IMR-90 (cell line): ENCODE measurements at regions not wholly inside any gene's neighbourhood (a gene's known extent, or its start where the extent isn't known, plus 50 kb on each side); places are given as distances from the start of the nearest gene placed in this dataset.

Experiments used
- ATAC-seq: fragments of 200-7000 bp; cut with Tn5 transposase; 2 replicates; pipeline ENCODE4 v1.9.1; 2020; ENCODE audit warnings: low read depth, mild to moderate bottlenecking, moderate library complexity
- BruUV-seq: library from RNA; stranded (reverse); fragments of 400-500 nt; replicated peaks from 2 replicates; lab custom pipeline; 2021; lab: Mats Ljungman, UMichigan
- CTCF ChIA-PET: fragments of 300-600 bp; formaldehyde crosslinking; extraction: SDS; loops from one replicate; lab custom pipeline; 2021; ENCODE audit warnings: antibody characterized with exemption; lab: Yijun Ruan, JAX
- POLR2A ChIA-PET: fragments of 300-600 bp; sonication (Branson Sonifier 250); formaldehyde crosslinking; loops from one replicate; lab custom pipeline; 2022; ENCODE audit warnings: antibody characterized with exemption; ENCODE audit not compliant: unreplicated experiment; lab: Charles Lee
- DNase-seq: peaks from one replicate; pipeline ENCODE4 v3.0.0; 2013
- H2AFZ ChIP-seq: replicated peaks from 2 replicates; pipeline ENCODE3; 2013; ENCODE audit warnings: low read length, mild to moderate bottlenecking; ENCODE audit not compliant: poor library complexity
- H2AK5ac ChIP-seq: 2 replicates; pipeline ENCODE4 v1.6.1; 2013; ENCODE audit warnings: low read depth, low read length, inconsistent platforms
- H2AK9ac ChIP-seq: replicated peaks from 2 replicates; pipeline ENCODE3; 2013; ENCODE audit warnings: mild to moderate bottlenecking, low read depth, low read length, moderate library complexity; ENCODE audit not compliant: poor library complexity
- H2BK120ac ChIP-seq: 2 replicates; pipeline ENCODE4 v1.6.1; 2013; ENCODE audit warnings: low read depth, low read length, inconsistent platforms
- H2BK15ac ChIP-seq: 3 replicates; pipeline ENCODE4 v1.6.1; 2013; ENCODE audit warnings: low read depth, low read length, inconsistent platforms
- H2BK20ac ChIP-seq: 2 replicates; pipeline ENCODE4 v1.6.1; 2013; ENCODE audit warnings: low read depth, mild to moderate bottlenecking, inconsistent platforms, low read length, moderate library complexity
- H2BK5ac ChIP-seq: 2 replicates; pipeline ENCODE4 v1.6.1; 2013; ENCODE audit warnings: mild to moderate bottlenecking, low read depth, low read length, inconsistent platforms; ENCODE audit not compliant: poor library complexity, severe bottlenecking
- H3K14ac ChIP-seq: replicated peaks from 2 replicates; pipeline ENCODE4 v1.6.1; 2013; ENCODE audit warnings: low read depth, low read length, inconsistent platforms
- H3K18ac ChIP-seq: 2 replicates; pipeline ENCODE4 v1.6.1; 2013; ENCODE audit warnings: low read depth, low read length, control low read depth
- H3K23ac ChIP-seq: 2 replicates; pipeline ENCODE4 v1.6.1; 2013; ENCODE audit warnings: low read depth, low read length, inconsistent platforms
- H3K27ac ChIP-seq: 2 replicates; pipeline ENCODE4 v1.5.1; 2013; ENCODE audit warnings: mild to moderate bottlenecking, control low read depth, low read length; ENCODE audit not compliant: insufficient read depth
- H3K27me3 ChIP-seq: 2 replicates; pipeline ENCODE4 v1.6.1; 2013; ENCODE audit warnings: low read length; ENCODE audit not compliant: control insufficient read depth, insufficient read depth
- H3K36me3 ChIP-seq: 2 replicates; pipeline ENCODE4 v1.6.1; 2013; ENCODE audit warnings: low read length, mixed read lengths; ENCODE audit not compliant: control insufficient read depth, insufficient read depth
- H3K4ac ChIP-seq: 2 replicates; pipeline ENCODE4 v1.6.1; 2013; ENCODE audit warnings: low read depth, low read length, inconsistent platforms
- H3K4me1 ChIP-seq: 2 replicates; pipeline ENCODE4 v1.6.1; 2013; ENCODE audit warnings: low read length, mixed read lengths; ENCODE audit not compliant: control insufficient read depth, insufficient read depth
- H3K4me2 ChIP-seq: 2 replicates; pipeline ENCODE4 v1.6.1; 2013; ENCODE audit warnings: low read depth, mild to moderate bottlenecking, control low read depth, low read length, moderate library complexity
- H3K4me3 ChIP-seq: 2 replicates; pipeline ENCODE4 v1.5.1; 2013; ENCODE audit warnings: low read depth, mild to moderate bottlenecking, control low read depth, low read length, moderate library complexity; ENCODE audit not compliant: insufficient read depth
- H3K56ac ChIP-seq: 2 replicates; pipeline ENCODE4 v1.6.1; 2013; ENCODE audit warnings: low read length, inconsistent platforms; ENCODE audit not compliant: insufficient read depth; ENCODE audit errors: extremely low read depth
- H3K79me1 ChIP-seq, 2 experiments: 2 replicates each; pipeline ENCODE4 v1.6.1; 2013; ENCODE audit warnings: low read length in 2 of 2, inconsistent platforms in 1 of 2, low read depth in 1 of 2
- H3K9ac ChIP-seq: 2 replicates; pipeline ENCODE4 v1.6.1; 2013; ENCODE audit warnings: low read depth, low read length, control low read depth
- H3K9me1 ChIP-seq: 2 replicates; pipeline ENCODE4 v1.6.1; 2013; ENCODE audit warnings: low read length, inconsistent platforms; ENCODE audit not compliant: insufficient read depth
- H3K9me3 ChIP-seq: 2 replicates; pipeline ENCODE4 v1.6.1; 2013; ENCODE audit warnings: low read length; ENCODE audit not compliant: control insufficient read depth, insufficient read depth
- H4K20me1 ChIP-seq: 2 replicates; pipeline ENCODE4 v1.6.1; 2013; ENCODE audit warnings: low read length, inconsistent platforms; ENCODE audit not compliant: insufficient read depth
- H4K5ac ChIP-seq: 2 replicates; pipeline ENCODE4 v1.6.1; 2013; ENCODE audit warnings: mild to moderate bottlenecking, low read depth, low read length, control low read depth
- H4K8ac ChIP-seq, 2 experiments: 2 replicates each; pipeline ENCODE4 v1.6.1; 2013; ENCODE audit warnings: low read depth in 2 of 2, low read length in 2 of 2, control low read depth in 1 of 2, inconsistent platforms in 1 of 2
- H4K91ac ChIP-seq: 2 replicates; pipeline ENCODE4 v1.6.1; 2013; ENCODE audit warnings: low read depth, low read length, inconsistent platforms; ENCODE audit not compliant: insufficient read depth
- BHLHE40 ChIP-seq: fragments of 150-350 bp; IDR thresholded peaks from 2 replicates; pipeline ENCODE4 v1.6.1; 2016; ENCODE audit warnings: mild to moderate bottlenecking, low read depth, low read length
- CEBPB ChIP-seq: IDR thresholded peaks from 2 replicates; pipeline ENCODE4 v1.6.1; 2012; ENCODE audit warnings: low read depth, low read length, improper control_type of control experiment
- CTCF ChIP-seq: conservative IDR thresholded peaks from 2 replicates; pipeline ENCODE4 v1.5.1; 2012; ENCODE audit warnings: mild to moderate bottlenecking, low read depth, low read length, improper control_type of control experiment
- ELK1 ChIP-seq: fragments of 150-350 bp; IDR thresholded peaks from 2 replicates; pipeline ENCODE4 v1.6.1; 2016; ENCODE audit warnings: low read depth, mild to moderate bottlenecking, low read length, moderate library complexity, borderline replicate concordance
- FOS ChIP-seq: fragments of 150-350 bp; IDR thresholded peaks from 2 replicates; pipeline ENCODE4 v1.6.1; 2016; ENCODE audit warnings: low read depth, low read length
- MAFK ChIP-seq: IDR thresholded peaks from 2 replicates; pipeline ENCODE4 v1.6.1; 2012; ENCODE audit warnings: low read depth, low read length, improper control_type of control experiment
- MAZ ChIP-seq: IDR thresholded peaks from 2 replicates; pipeline ENCODE4 v1.6.1; 2012; ENCODE audit warnings: low read depth, mild to moderate bottlenecking, low read length, improper control_type of control experiment, moderate library complexity, borderline replicate concordance
- MXI1 ChIP-seq: IDR thresholded peaks from 2 replicates; pipeline ENCODE4 v1.6.1; 2012; ENCODE audit warnings: low read depth, mild to moderate bottlenecking, low read length, moderate library complexity, borderline replicate concordance
- NFE2L2 ChIP-seq: fragments of 150-350 bp; IDR thresholded peaks from 2 replicates; pipeline ENCODE4 v1.6.1; 2016; ENCODE audit warnings: low read depth, mild to moderate bottlenecking, low read length
- POLR2A ChIP-seq: IDR thresholded peaks from 2 replicates; pipeline ENCODE4 v1.6.1; 2012; ENCODE audit warnings: mild to moderate bottlenecking, low read depth, low read length
- RAD21 ChIP-seq: IDR thresholded peaks from 2 replicates; pipeline ENCODE4 v1.6.1; 2012; ENCODE audit warnings: low read length, improper control_type of control experiment
- RCOR1 ChIP-seq: IDR thresholded peaks from 2 replicates; pipeline ENCODE4 v1.6.1; 2012; ENCODE audit warnings: mild to moderate bottlenecking, low read length, improper control_type of control experiment; ENCODE audit not compliant: insufficient replicate concordance
- RFX5 ChIP-seq: IDR thresholded peaks from 2 replicates; pipeline ENCODE4 v1.8.0; 2012; ENCODE audit warnings: low read depth, mild to moderate bottlenecking, low read length, moderate library complexity
- SMC3 ChIP-seq: fragments of 150-350 bp; IDR thresholded peaks from 2 replicates; pipeline ENCODE4 v1.6.1; 2016; ENCODE audit warnings: low read depth, mild to moderate bottlenecking, antibody characterized with exemption, low read length, moderate library complexity
- USF2 ChIP-seq: fragments of 150-350 bp; IDR thresholded peaks from 2 replicates; pipeline ENCODE4 v1.6.1; 2017; ENCODE audit warnings: mild to moderate bottlenecking, antibody characterized with exemption, low read length, low read depth
- WGBS, 2 experiments: methylation state at CpG; one replicate each; pipeline versions ENCODE4 v1.1.5 to v1.1.7; 2013; ENCODE audit warnings: missing lambda C conversion rate in 2 of 2; ENCODE audit not compliant: insufficient read length in 1 of 2; ENCODE audit errors: extremely low coverage in 2 of 2; 5-methylcytosine and 5-hydroxymethylcytosine counted together
- dilution Hi-C: fragments of 300-500 bp; cut with HindIII; formaldehyde crosslinking; loops from one replicate; pipeline ENCODE4 v1.14.3; 2018; ENCODE audit warnings: low sequenced_read_pairs; ENCODE audit not compliant: unreplicated experiment
- in situ Hi-C: fragments of 300-500 bp; cut with MboI; formaldehyde crosslinking; loops from 3 replicates; pipeline ENCODE4 v1.14.3; 2019; ENCODE audit warnings: low sequenced_read_pairs, inconsistent platforms, mixed read lengths
- intact Hi-C: fragments of 100-400 bp; cut with micrococcal nuclease; formaldehyde crosslinking; loops from 2 replicates; pipeline ENCODE4 v1.10.0; 2022

- dilution Hi-C loops (no loop called here), intact Hi-C loops (loop anchor here (5.0 kb wide), 1 partner anchor 1295 kb away; no protein-coding TSS in a partner anchor), in situ Hi-C loops (no loop called here)
- no peaks in the 10 kb centered on the region for H3K36me3 ChIP-seq
- no peak overlapping the region for H3K4me3 ChIP-seq
- DNase-seq (peak; percentile 94), ATAC-seq (peak; percentile 82)
- H3K4ac ChIP-seq, result peak overlapping the region; percentile 55
- H3K9me1 ChIP-seq, result 0 out of 2 replicates have a peak, but pooled peaks cover 2% of the 10 kb centered on the region
- no peak overlapping the region for H3K27ac ChIP-seq
- no peaks in the 10 kb centered on the region for H3K27me3 ChIP-seq
- H3K23ac ChIP-seq, result 0 out of 2 replicates have a peak overlapping the region, but pooled peaks have one; percentile 3
- POLR2A ChIA-PET, result no interaction called here
- H3K14ac ChIP-seq, result peak overlapping the region; percentile 5; the same call in 1 of the 2 replicates
- peak overlapping the region; percentile 68; the same call in 1 of the 2 replicates for H4K5ac ChIP-seq
- peak overlapping the region; percentile 23; the same call in 1 of the 3 replicates for H2BK15ac ChIP-seq
- H2BK20ac ChIP-seq, result peak overlapping the region; percentile 30; the same call in 1 of the 2 replicates
- H3K56ac ChIP-seq, result peak overlapping the region; percentile 46
- H2AFZ ChIP-seq, result peak overlapping the region; percentile 59
- peaks cover 7% of the 10 kb centered on the region for H3K9me3 ChIP-seq
- peak overlapping the region; percentile 81 for H2BK5ac ChIP-seq
- H2BK120ac ChIP-seq, result peak overlapping the region; percentile 50
- H3K79me1 ChIP-seq, result no peaks in the 10 kb centered on the region
- CTCF ChIA-PET, result interaction anchor here (0.5 to 1.1 kb wide), 8 partner anchors 12 to 712 kb away, joined by 3 to 6 read pairs (median 3); no protein-coding TSS in a partner anchor
- peaks cover 2% of the 10 kb centered on the region for H3K4me1 ChIP-seq
- no peaks in the 10 kb centered on the region for H4K20me1 ChIP-seq
- peak overlapping the region; percentile 8 for H2AK5ac ChIP-seq
- WGBS, 2 experiments, result 70% methylated on average over 2 of the region's 3 CpGs; no CpG with 5 or more reads in 1 of the 2 experiments
- peak overlapping the region; percentile 55; the same call in 1 of the 2 replicates for H3K18ac ChIP-seq
- peak overlapping the region; percentile 39 for H4K91ac ChIP-seq
- H4K8ac ChIP-seq, result peak overlapping the region; percentile 14 to 63; a peak in 3 of 4 replicates
- H3K4me2 ChIP-seq, result no peak overlapping the region; the same call in 1 of the 2 replicates
- H2AK9ac ChIP-seq, result peak overlapping the region; percentile 1
- no peak overlapping the region for H3K9ac ChIP-seq
- BruUV-seq, result no TSS peak
- no peak for TF ChIP-seq MXI1
- TF ChIP-seq RFX5, result no peak
- 0 out of 2 replicates have a peak, but pooled peaks have one; percentile 36 for TF ChIP-seq MAZ
- no peak for TF ChIP-seq RCOR1
- peak; percentile 83 for TF ChIP-seq FOS
- TF ChIP-seq USF2, result no peak
- TF ChIP-seq POLR2A, result no peak
- TF ChIP-seq SMC3, result peak; percentile 34
- TF ChIP-seq NFE2L2, result 0 out of 2 replicates have a peak, but pooled peaks have one; percentile 8
- peak; percentile 38; the same call in 1 of the 2 replicates for TF ChIP-seq BHLHE40
- TF ChIP-seq CTCF, result peak; percentile 49
- TF ChIP-seq RAD21, result peak; percentile 48
- peak; percentile 23; the same call in 1 of the 2 replicates for TF ChIP-seq CEBPB
- no peak for TF ChIP-seq ELK1
- peak; percentile 4; the same call in 1 of the 2 replicates for TF ChIP-seq MAFK
These were observed 380.8 kb downstream of the HHIPL2 start for GRCh38 chr1:222167111-222167510.
